K562 (cell line): ENCODE measurements at regions not wholly inside any gene's neighbourhood (a gene's known extent, or its start where the extent isn't known, plus 50 kb on each side); places are given as distances from the start of the nearest gene placed in this dataset.

Experiments
- CUX1 ChIP-seq: fragments of 200-800 bp; sonication (Bioruptor generic); IDR thresholded peaks from 2 replicates; pipeline ENCODE4 v1.6.1; 2016; ENCODE audit warnings: missing genetic modification characterization, missing compliant biosample characterization
- KLF6 ChIP-seq: fragments of 250-450 bp; sonication (Bioruptor Pico); IDR thresholded peaks from 2 replicates; pipeline ENCODE4 v1.4.0; 2020; ENCODE audit warnings: mild to moderate bottlenecking, moderate library complexity, borderline replicate concordance
- MTA2 ChIP-seq: fragments of 450-650 bp; IDR thresholded peaks from 2 replicates; pipeline ENCODE4 v1.6.1; 2016; ENCODE audit warnings: low read depth
- RBM22 ChIP-seq: fragments of 200-400 bp; formaldehyde crosslinking; IDR thresholded peaks from 2 replicates; pipeline ENCODE4 v1.6.1; 2018; ENCODE audit warnings: low read length, low read depth; ENCODE audit not compliant: poor library complexity, severe bottlenecking
- SRSF9 ChIP-seq: fragments of 200-400 bp; formaldehyde crosslinking; IDR thresholded peaks from 2 replicates; pipeline ENCODE4 v1.6.1; 2017; ENCODE audit warnings: low read depth, low read length, borderline replicate concordance
- TRIM24 ChIP-seq, 2 experiments: fragments of 450-650 bp; IDR thresholded peaks; 2 replicates each; pipeline ENCODE4 v1.6.1; 2016
- ZNF175 ChIP-seq: fragments of 200-800 bp; sonication (Bioruptor generic); IDR thresholded peaks from 2 replicates; pipeline ENCODE4 v1.6.1; 2016; ENCODE audit warnings: low read depth, mild to moderate bottlenecking, missing genetic modification characterization, missing compliant biosample characterization

- TF ChIP-seq CUX1 (no peak), SRSF9 (no peak), RBM22 (no peak), ZNF175 (CRISPR knock-in tag) (no peak), KLF6 (CRISPR knock-in tag) (no peak), TRIM24 (IDR thresholded peaks at IDR 0.05) (no peak), MTA2 (no peak)
Observed at GRCh38 chr18:22685788-22686187, 247.3 kb upstream of the RBBP8 start (continued).
